Osteocyte (in vitro differentiated cells): ENCODE measurements at regions not wholly inside any gene's neighbourhood (a gene's known extent, or its start where the extent isn't known, plus 50 kb on each side); places are given as distances from the start of the nearest gene placed in this dataset.

ENCODE experiments used
- DNase-seq: peaks from one replicate; pipeline ENCODE4 v3.0.0; 2021; ENCODE audit warnings: mixed read lengths; ENCODE audit not compliant: unreplicated experiment; ENCODE audit errors: extremely low spot score
- H3K27ac Mint-ChIP-seq: one replicate; pipeline ENCODE4 v1.8.0; 2021; ENCODE audit warnings: mild to moderate bottlenecking, mixed read lengths; ENCODE audit not compliant: unreplicated experiment
- H3K27me3 Mint-ChIP-seq: one replicate; pipeline ENCODE4 v1.8.0; 2021; ENCODE audit warnings: mixed read lengths; ENCODE audit not compliant: unreplicated experiment
- H3K36me3 Mint-ChIP-seq: one replicate; pipeline ENCODE4 v1.8.0; 2021; ENCODE audit warnings: mixed read lengths; ENCODE audit not compliant: unreplicated experiment
- H3K4me1 Mint-ChIP-seq: one replicate; pipeline ENCODE4 v1.8.0; 2021; ENCODE audit warnings: mixed read lengths; ENCODE audit not compliant: unreplicated experiment
- H3K4me3 Mint-ChIP-seq: one replicate; pipeline ENCODE4 v1.8.0; 2021; ENCODE audit warnings: mild to moderate bottlenecking, moderate library complexity, mixed read lengths; ENCODE audit not compliant: unreplicated experiment
- H3K9me3 Mint-ChIP-seq: one replicate; pipeline ENCODE4 v1.8.0; 2021; ENCODE audit warnings: mixed read lengths; ENCODE audit not compliant: unreplicated experiment
- TF ChIP-seq, protein P1 (sequence below): fragments of 200-600 bp; sonication (generic); IDR thresholded peaks from 2 replicates; pipeline ENCODE4 v1.5.0; 2021; ENCODE audit warnings: antibody characterized with exemption, mild to moderate bottlenecking, moderate library complexity

DNA sequence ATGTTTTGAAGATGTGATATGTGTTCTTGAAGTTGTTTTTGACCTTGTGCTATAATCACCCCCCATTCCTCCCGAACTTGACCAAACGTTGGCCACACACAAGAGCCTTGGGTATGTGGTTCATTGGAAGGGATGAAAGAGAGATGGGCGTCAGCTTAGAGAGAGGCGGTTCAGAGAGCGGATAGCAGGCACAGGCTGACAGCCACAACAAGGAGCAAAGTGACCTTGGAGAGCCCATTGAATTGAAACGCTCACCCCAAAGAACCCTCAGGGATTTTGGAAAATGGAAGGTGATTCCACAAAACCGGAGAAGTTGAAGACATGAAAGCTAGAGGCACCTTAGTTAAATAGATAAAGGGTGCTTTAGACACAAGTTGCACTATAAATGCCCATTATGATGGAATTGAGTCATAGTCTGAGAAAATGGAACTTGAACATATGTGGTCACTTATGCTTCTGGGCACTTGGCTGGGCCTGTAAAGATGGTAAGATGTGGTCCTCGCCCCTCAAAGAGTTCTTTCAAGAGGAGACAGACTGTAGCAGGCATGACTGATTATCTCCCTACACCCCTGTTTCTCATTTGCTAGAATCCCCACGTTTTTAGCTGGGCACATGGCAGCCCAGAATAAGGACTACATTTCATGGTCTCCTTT lies 188.5 kb upstream of the HAAO start:
- Mint-ChIP-seq H3K27me3 (no peaks in the 10 kb centered on the region), H3K9me3 (no peaks in the 10 kb centered on the region), H3K4me3 (no peak overlapping the region), H3K27ac (no peak overlapping the region), H3K36me3 (no peaks in the 10 kb centered on the region), H3K4me1 (peaks cover 8% of the 10 kb centered on the region)
- DNase-seq = no peak
- TF ChIP-seq, protein P1, sequence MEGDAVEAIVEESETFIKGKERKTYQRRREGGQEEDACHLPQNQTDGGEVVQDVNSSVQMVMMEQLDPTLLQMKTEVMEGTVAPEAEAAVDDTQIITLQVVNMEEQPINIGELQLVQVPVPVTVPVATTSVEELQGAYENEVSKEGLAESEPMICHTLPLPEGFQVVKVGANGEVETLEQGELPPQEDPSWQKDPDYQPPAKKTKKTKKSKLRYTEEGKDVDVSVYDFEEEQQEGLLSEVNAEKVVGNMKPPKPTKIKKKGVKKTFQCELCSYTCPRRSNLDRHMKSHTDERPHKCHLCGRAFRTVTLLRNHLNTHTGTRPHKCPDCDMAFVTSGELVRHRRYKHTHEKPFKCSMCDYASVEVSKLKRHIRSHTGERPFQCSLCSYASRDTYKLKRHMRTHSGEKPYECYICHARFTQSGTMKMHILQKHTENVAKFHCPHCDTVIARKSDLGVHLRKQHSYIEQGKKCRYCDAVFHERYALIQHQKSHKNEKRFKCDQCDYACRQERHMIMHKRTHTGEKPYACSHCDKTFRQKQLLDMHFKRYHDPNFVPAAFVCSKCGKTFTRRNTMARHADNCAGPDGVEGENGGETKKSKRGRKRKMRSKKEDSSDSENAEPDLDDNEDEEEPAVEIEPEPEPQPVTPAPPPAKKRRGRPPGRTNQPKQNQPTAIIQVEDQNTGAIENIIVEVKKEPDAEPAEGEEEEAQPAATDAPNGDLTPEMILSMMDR = no peak

DNA sequence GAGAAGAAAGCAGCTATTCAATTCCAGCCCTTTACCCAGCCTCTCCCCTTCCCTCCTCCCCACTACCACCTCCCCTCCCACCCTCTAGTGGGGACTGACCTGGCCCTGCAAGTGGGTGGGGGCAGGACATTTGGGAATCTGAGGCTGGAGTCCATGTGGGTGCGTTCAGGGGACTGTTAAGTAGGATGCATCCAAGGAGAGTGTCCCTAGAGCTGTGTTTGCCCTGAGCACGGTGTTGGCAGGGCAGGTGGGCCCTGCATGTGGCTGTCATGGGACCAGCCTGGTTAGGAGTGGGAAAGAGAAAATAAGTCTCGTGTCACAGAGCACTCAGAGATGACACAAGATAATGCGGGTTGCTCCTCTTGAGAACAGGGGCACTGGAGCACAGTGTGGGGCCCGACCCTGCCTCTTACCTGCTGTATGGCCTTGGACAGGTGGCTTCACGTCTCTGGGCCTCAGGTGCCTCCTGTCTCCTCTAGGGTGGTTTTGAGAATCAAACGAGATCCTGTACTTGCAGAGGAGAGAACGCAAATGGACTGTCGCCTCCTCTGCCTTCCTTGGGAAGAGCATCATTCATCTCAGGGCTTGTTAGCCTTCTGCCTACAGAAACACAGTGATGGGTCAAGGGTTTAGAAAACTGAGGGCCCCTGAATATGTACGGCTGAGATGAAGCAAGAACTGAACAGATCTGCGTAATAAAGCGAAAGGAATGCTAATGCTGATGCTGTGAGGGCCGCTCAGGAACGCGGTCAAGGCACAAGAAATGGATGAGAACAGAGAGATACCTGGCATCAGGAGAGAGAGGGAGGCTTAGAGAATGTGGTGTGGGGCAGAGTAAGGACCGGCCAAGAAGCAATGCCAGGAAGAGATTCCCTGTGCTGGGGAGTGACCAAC lies 187.7 kb upstream of the HAAO start:
- Mint-ChIP-seq H3K4me1 (peaks cover 14% of the 10 kb centered on the region), H3K9me3 (no peaks in the 10 kb centered on the region), H3K27me3 (no peaks in the 10 kb centered on the region), H3K4me3 (no peak overlapping the region), H3K27ac (no peak overlapping the region), H3K36me3 (no peaks in the 10 kb centered on the region)
- DNase-seq = no peak
- TF ChIP-seq, protein P1 = no peak

DNA sequence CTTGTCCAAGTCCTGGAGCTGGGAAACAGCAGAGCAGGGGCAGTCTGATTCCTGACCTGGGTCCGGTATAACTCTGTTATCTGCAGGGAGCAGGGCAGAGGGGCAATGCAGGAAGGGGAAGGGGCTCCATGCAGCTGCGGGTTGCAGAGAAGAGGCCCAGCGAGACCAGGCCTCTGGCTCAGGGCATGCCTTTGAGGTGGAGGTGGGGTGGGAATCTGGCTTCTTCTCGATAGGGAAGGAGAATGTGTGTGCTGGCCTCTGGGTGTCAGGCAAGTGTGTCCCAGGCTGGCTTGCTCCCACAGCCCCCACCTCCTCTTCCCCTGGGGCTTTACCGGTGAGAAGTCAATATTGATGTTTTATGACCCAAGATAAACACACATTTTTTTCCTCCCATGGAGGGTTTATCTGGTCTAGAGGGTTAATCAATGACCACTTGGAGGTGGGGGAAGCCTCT lies 187.1 kb upstream of the HAAO start:
- Mint-ChIP-seq H3K27me3 (no peaks in the 10 kb centered on the region), H3K27ac (no peak overlapping the region), H3K4me1 (peaks cover 20% of the 10 kb centered on the region), H3K36me3 (no peaks in the 10 kb centered on the region), H3K4me3 (no peak overlapping the region), H3K9me3 (no peaks in the 10 kb centered on the region)
- TF ChIP-seq, protein P1 = no peak
- no peak for DNase-seq

DNA sequence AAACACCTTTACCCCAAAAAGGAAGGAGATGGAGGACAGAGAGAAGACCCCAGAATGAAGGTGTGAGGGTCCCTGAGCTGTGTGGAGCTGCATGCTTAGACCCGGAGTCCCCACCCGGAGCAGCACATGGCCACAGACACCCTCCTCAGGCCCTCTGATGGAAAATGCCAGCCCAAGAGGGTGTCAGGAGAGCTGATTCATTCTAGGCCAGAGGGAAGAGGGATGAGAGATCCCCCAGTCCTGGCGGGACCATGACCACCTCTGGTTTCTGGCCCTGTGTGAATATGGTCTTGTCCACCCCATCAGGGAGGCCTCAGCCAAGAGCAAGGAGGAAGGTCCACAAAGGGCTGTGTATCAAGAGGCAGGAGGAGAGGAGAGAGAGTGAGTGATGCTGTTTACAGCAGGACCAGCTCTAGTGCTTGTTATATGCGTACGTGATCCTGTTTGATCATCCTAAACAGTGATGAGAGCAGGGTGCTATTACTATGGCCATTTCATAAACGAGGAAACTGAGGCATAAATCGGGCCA lies 186.6 kb upstream of the HAAO start:
- H3K4me1 Mint-ChIP-seq = peaks cover 25% of the 10 kb centered on the region
- no peaks in the 10 kb centered on the region for H3K9me3 Mint-ChIP-seq
- no peaks in the 10 kb centered on the region for H3K27me3 Mint-ChIP-seq
- TF ChIP-seq, protein P1 = no peak
- H3K27ac Mint-ChIP-seq = no peak overlapping the region
- DNase-seq = no peak
- no peak overlapping the region for H3K4me3 Mint-ChIP-seq
- H3K36me3 Mint-ChIP-seq = no peaks in the 10 kb centered on the region
